IPS DF 4.7 (cell line): ENCODE measurements at regions not wholly inside any gene's neighbourhood (a gene's known extent, or its start where the extent isn't known, plus 50 kb on each side); places are given as distances from the start of the nearest gene placed in this dataset.

Source experiments
- DNase-seq: peaks from one replicate; pipeline ENCODE4 v3.0.0-alpha.2; 2013; ENCODE audit warnings: low spot score; ENCODE audit errors: extremely low read depth

GRCh38 chr12:34190054-34190453 lies 167.8 kb downstream of the ALG10 start:
- no peak for DNase-seq

DNA sequence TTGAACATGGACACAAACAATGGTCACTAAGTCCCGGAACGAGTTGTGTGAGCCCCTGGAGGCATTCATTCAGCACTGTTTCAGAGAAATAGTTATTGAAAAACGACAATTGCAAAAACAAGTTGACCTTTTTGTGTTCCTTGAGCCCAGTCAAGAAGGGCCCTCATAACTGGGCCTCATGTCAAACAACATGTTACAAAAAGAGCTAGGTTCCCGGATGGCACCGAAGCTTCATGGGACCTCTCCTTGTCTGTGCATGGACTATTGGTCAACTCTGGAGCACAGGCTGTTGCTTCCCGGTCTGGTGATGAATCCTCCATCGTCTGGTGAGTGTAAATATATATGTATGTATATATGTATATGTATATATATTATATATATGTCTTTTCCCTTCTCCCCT lies 176.6 kb downstream of the ALG10 start:
- DNase-seq, result no peak

DNA sequence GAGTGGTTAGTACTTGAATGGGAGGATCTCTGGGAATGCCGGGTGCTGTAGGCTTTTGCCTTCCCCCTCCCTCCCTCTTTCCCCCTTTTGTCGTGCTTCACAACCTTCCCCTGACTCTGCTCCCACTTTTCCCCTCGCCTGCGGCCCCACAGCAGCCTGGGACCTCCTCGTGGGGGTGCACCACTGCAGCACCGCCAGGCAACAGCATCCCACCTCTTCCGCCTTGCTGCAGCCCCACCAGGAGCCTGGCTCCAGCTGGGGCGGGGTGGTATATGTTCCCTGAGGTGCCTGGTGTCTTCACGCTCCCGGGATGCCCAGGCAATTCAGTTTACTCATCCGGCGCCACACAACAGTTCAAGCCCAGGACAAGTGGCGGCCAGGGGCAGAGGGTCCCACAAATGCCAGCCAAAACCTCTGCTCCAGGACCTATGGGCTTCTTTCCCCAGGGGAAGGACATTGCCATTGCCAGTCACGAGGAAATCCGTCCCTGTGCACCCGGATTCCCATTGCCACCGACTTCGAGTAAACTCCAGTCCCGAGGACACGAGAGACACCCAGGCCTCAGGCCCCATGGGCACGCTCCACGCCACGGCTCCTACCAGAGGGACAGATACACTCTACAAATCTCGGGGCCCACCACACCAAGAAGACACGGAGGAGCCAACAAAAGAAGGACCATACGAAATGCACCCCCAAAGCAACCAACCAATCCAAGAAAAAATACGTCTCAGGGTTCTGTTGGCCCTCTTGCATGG lies 181.7 kb downstream of the ALG10 start:
- DNase-seq, result no peak

- no peak for DNase-seq
These were observed 182.6 kb downstream of the ALG10 start for GRCh38 chr12:34204830-34205285.

GRCh38 chr12:34205401-34205800 lies 183.1 kb downstream of the ALG10 start:
- DNase-seq, result no peak

- no peak for DNase-seq
These were observed 183.9 kb downstream of the ALG10 start for GRCh38 chr12:34206061-34206785.

DNA sequence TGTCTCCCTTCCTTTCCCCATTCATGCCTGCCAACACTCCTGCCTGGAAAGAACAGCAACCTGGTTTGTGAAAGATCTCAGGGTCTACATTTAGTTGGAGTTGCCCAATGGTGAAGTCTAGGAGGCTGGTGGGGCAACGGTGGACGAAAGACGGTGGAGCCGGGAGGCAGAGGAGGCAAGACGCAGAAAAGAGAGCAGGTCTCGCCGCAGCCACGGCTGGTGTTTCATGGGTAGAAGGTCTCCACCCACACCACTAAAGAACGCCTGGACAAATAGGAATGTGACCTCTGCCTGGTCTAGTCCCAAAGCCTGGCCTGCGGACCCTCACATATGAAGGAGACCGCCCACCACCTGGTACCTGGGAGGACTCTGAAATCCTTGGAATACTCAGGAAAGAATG lies 185.6 kb downstream of the ALG10 start:
- no peak for DNase-seq

GRCh38 chr12:34208331-34209258 lies 186.3 kb downstream of the ALG10 start:
- no peak for DNase-seq

- no peak for DNase-seq
These were observed 187.1 kb downstream of the ALG10 start for GRCh38 chr12:34209259-34209835.

- no peak for DNase-seq
These were observed 187.9 kb downstream of the ALG10 start for GRCh38 chr12:34210183-34210582.

- no peak for DNase-seq
These were observed 188.6 kb downstream of the ALG10 start for GRCh38 chr12:34210689-34211530.

GRCh38 chr12:34212651-34213050 lies 190.4 kb downstream of the ALG10 start:
- DNase-seq, result no peak

GRCh38 chr12:34214011-34214410 lies 191.7 kb downstream of the ALG10 start:
- DNase-seq, result no peak

DNA sequence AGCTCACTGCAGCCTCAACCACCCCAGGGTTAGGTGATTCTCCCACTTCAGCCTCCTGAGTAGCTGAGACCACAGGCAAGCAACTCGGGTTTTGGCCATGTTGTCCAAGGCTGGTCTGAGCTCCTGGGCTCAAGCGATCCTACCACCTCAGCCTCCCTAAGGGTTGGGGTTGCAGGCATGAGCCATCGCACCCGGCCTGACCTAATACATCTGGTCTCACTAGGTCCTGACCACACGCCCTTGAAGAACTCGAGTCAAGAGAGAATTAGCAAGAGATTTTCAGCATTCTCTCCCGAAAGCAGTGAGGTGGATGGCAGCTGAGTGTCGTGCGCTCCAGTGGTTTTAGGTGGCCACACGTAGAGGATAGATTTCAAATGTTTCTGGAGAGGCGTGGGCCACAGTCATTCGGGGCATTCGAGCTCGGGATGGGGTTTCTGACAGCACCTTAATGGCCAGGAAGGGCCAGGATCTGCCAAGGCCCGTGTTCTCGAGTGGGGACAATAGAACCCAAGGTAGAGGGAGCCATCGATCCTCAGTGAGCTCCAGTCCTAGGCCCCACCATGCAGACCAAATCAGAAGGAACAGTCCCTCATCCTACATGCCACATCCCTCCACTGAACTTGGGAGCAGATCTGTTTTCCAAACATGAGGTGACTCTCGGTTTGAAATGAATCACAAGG lies 193.1 kb downstream of the ALG10 start:
- no peak for DNase-seq

DNA sequence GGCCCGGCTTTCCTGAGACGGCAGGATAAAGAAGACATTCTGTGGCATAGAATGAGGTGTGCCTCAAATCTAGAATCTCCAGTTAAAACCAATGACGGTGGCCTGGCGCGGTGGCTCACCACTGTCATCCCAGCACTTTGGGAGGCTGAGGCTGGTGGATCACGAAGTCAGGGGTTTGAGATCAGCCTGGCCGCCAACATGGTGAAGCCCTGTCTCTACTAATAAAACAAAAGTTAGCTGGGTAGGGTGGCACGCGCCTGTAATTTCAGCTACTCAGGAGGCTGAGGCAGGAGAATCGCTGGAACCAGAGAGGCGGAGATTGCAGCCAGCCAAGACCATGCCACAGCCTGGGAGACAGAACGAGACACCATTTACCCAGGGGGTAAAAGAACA lies 193.6 kb downstream of the ALG10 start:
- no peak for DNase-seq

DNA sequence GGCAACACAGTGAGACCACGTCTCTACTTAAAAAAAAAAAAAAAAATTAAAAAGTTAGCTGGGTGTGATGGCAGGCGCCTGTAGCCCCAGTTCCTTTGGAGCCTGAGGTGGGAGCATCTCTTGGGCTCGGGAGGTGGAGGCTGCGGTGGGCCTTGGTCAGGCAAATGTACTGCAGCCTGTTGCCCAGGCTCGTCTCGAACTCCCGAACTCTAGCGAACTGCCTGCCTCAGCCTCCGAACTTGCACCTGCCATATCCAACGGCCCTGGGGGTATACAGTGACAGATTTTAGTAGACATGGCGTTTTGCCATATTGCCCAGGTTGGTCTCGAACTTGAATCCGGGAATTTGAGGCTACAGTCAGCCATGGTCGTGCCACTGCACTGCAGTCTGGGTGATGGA lies 195.4 kb downstream of the ALG10 start:
- DNase-seq, result no peak

GRCh38 chr12:34218193-34219045 lies 196.1 kb downstream of the ALG10 start:
- DNase-seq, result peak; percentile 72

GRCh38 chr12:34219046-34219770 lies 196.9 kb downstream of the ALG10 start:
- DNase-seq, result no peak
